SH-SY5Y (cell line): ENCODE measurements at regions not wholly inside any gene's neighbourhood (a gene's known extent, or its start where the extent isn't known, plus 50 kb on each side); places are given as distances from the start of the nearest gene placed in this dataset.

Source experiments
- GATA2 ChIP-seq: IDR thresholded peaks from 2 replicates; pipeline ENCODE4 v1.6.1; 2011; ENCODE audit warnings: mild to moderate bottlenecking, low read depth, low read length
- GATA3 ChIP-seq: IDR thresholded peaks from 2 replicates; pipeline ENCODE4 v1.6.1; 2011; ENCODE audit warnings: low read depth, mild to moderate bottlenecking, low read length, moderate library complexity

DNA sequence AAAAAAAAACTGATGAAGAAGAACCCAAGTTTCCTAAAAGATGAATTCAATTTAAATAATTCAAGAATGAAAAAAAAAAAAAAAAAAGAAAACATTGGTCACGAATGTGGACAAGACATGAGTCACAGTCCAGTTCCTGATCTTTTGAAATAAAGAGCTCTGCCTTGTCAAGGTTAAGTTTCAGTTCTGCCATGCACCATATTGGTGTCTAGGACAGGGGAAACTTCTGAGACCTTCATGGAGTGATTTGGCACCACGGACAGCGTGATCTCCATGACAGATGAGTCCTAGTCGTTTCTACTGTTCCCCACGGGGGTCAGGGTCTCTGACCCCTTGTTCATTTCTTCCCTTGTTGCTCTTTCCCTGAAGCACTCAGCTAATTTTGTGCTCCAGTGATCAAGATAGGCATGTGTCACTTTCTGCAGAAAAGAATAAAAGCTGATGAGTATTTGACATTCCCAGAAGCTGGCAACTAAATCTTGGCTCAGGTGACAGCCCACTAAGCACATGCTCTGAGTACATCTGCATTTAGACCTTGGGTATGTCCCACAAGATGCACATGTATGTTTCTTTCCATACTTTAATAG is 1159.7 kb downstream of the BCL11B start:
- TF ChIP-seq GATA2 (no peak), GATA3 (no peak)
